ENCODE measurements at regions not wholly inside any gene's neighbourhood (a gene's known extent, or its start where the extent isn't known, plus 50 kb on each side); places are given as distances from the start of the nearest gene placed in this dataset.

DNA sequence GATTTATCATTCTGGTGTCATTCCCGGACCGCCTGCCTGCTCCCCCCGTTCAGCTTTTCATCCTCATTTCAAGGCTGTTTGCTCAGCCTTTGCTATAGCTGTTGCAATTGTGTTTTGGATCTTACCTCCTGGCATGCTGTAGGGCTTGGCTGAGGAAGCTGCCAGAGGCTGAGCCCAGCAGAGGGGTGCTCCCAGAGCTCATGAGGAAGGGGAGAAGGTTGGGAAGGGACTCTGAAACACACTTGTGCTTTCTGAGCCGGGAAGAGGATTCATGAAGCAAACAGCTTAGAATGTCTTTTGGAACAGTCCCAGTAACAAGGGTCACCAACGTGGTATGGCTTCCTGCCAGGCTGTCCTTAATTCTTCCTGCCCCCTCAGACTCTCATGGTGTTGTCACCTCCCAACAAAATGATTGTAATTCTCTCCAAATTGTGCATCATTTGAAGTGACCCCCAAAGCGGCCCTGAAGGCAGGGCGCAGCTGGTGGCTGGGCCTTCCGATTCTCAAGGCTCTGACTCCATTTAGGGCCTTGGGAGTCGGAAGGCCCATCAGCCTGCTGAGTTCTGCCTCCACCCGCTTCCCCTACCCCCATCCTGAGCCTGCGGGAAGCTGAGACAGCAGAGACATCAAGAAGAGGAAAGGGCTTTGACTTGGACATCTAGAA, 111.9 kb upstream of the ARHGAP5 start:
- 74% methylated on average over 11 of the region's 11 CpGs; no CpG with 5 or more reads in 1 of the 2 experiments for WGBS, 2 experiments (ENCODE audit: extremely low coverage in 1 of 2, insufficient coverage in 1 of 2, insufficient read length in 1 of 2, insufficient replicate concordance in 2 of 2, low coverage in 1 of 2, low lambda C conversion rate in 2 of 2, missing lambda C conversion rate in 1 of 2)
- TF ChIP-seq, protein P1, sequence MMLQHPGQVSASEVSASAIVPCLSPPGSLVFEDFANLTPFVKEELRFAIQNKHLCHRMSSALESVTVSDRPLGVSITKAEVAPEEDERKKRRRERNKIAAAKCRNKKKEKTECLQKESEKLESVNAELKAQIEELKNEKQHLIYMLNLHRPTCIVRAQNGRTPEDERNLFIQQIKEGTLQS (IDR thresholded peaks at IDR 0.05; ENCODE audit: insufficient read depth, low read depth, low read length), result no peak
- TF ChIP-seq GTF2F1 (IDR thresholded peaks at IDR 0.05; ENCODE audit: borderline replicate concordance, low read depth, low read length) (no peak), CHD1 (IDR thresholded peaks at IDR 0.05; ENCODE audit: low read depth, low read length) (no peak), NRF1 (IDR thresholded peaks at IDR 0.05; ENCODE audit: low read depth, low read length) (no peak), JUND (IDR thresholded peaks at IDR 0.05; ENCODE audit: low read length) (no peak), RFX5 (IDR thresholded peaks at IDR 0.05; ENCODE audit: borderline replicate concordance, low read depth, low read length) (no peak), TCF12 (IDR thresholded peaks at IDR 0.05; ENCODE audit: low read depth, low read length) (no peak), TAF7 (optimal IDR thresholded peaks at IDR 0.05; ENCODE audit: borderline replicate concordance, low read depth, low read length) (no peak), SAP30 (IDR thresholded peaks at IDR 0.05; ENCODE audit: insufficient read depth, insufficient replicate concordance, low read length) (no peak), YY1 (IDR thresholded peaks at IDR 0.05; ENCODE audit: low read depth, low read length) (no peak), KDM5A (IDR thresholded peaks at IDR 0.05; ENCODE audit: low read length) (no peak)
- TF ChIP-seq, protein P2, sequence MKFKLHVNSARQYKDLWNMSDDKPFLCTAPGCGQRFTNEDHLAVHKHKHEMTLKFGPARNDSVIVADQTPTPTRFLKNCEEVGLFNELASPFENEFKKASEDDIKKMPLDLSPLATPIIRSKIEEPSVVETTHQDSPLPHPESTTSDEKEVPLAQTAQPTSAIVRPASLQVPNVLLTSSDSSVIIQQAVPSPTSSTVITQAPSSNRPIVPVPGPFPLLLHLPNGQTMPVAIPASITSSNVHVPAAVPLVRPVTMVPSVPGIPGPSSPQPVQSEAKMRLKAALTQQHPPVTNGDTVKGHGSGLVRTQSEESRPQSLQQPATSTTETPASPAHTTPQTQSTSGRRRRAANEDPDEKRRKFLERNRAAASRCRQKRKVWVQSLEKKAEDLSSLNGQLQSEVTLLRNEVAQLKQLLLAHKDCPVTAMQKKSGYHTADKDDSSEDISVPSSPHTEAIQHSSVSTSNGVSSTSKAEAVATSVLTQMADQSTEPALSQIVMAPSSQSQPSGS (IDR thresholded peaks at IDR 0.05; ENCODE audit: low read length), result no peak

More for the DNA sequence above, 111.9 kb upstream of the ARHGAP5 start:
- no peak overlapping the region for H3K23ac ChIP-seq (ENCODE audit: insufficient read length)
- H3K36me3 ChIP-seq (ENCODE audit: control insufficient read depth in 2 of 4, insufficient read depth in 4 of 4, low read length in 3 of 4), result no peaks in the 10 kb centered on the region
- H2BK15ac ChIP-seq (ENCODE audit: low read length), result no peak overlapping the region
- ChIA-PET CTCF (ENCODE audit: partially characterized antibody) (interaction anchor here (0.9 kb wide), 1 partner anchor 39 kb away, joined by 3 read pairs; no protein-coding TSS in a partner anchor), POLR2A (ENCODE audit: partially characterized antibody) (no interaction called here)
- H3K4me2 ChIP-seq (ENCODE audit: insufficient read depth in 1 of 2, low read depth in 2 of 2, low read length in 2 of 2), result no peak overlapping the region
- no peak overlapping the region for H2BK120ac ChIP-seq (replicated peaks; ENCODE audit: low read depth, low read length)
- H2BK12ac ChIP-seq (ENCODE audit: low read depth, low read length), result no peak overlapping the region
- no peak overlapping the region for H2BK5ac ChIP-seq (ENCODE audit: low read depth, low read length)
- no peaks in the 10 kb centered on the region for H4K20me1 ChIP-seq (replicated peaks in 1 of 2; ENCODE audit: control insufficient read depth in 1 of 2, insufficient read depth in 2 of 2, low read length in 2 of 2)
- H3K9me3 ChIP-seq (ENCODE audit: insufficient read depth in 2 of 2, low read depth in 1 of 2, low read length in 1 of 2), result no peaks in the 10 kb centered on the region
- H3K14ac ChIP-seq (ENCODE audit: insufficient read length), result no peak overlapping the region
- H2BK20ac ChIP-seq (ENCODE audit: low read length), result no peak overlapping the region
- H4K91ac ChIP-seq (replicated peaks; ENCODE audit: insufficient read length, low read length), result no peak overlapping the region
- no peak overlapping the region for H3K56ac ChIP-seq (replicated peaks; ENCODE audit: insufficient read length, low read depth, low read length)
- no peaks in the 10 kb centered on the region; a peak in 1 of 7 replicates for H3K27me3 ChIP-seq (replicated peaks in 1 of 4; ENCODE audit: control insufficient read depth in 3 of 4, extremely low read depth in 1 of 4, insufficient read depth in 3 of 4, low read length in 3 of 4)
- H3K23me2 ChIP-seq (ENCODE audit: low read depth, low read length), result no peaks in the 10 kb centered on the region
- no peak overlapping the region for H3K9ac ChIP-seq (replicated peaks in 1 of 4; ENCODE audit: extremely low read depth in 1 of 4, low read depth in 3 of 4, low read length in 3 of 4)
- no peak overlapping the region for H2AK5ac ChIP-seq (ENCODE audit: low read depth, low read length)
- no peak overlapping the region for H4K8ac ChIP-seq (ENCODE audit: extremely low read depth, insufficient read depth, low read length)
- H3K4ac ChIP-seq (replicated peaks; ENCODE audit: insufficient read length, low read depth, low read length), result no peak overlapping the region
- FAIRE-seq, result no peak
- no peak overlapping the region for H3K4me3 ChIP-seq (ENCODE audit: extremely low read depth in 1 of 4, insufficient read depth in 2 of 4, low read depth in 3 of 4, low read length in 4 of 4)
- no peak overlapping the region for H3K18ac ChIP-seq (ENCODE audit: extremely low read depth, low read length)
- H4K5ac ChIP-seq (ENCODE audit: insufficient read length, low read depth, low read length), result no peak overlapping the region
- DNase-seq (ENCODE audit: low read depth in 1 of 2, low spot score in 2 of 2), result no peak
- no peaks in the 10 kb centered on the region for H3K4me1 ChIP-seq (replicated peaks in 1 of 4; ENCODE audit: control insufficient read depth in 3 of 4, insufficient read depth in 4 of 4, low read length in 3 of 4)
- H3K79me2 ChIP-seq (ENCODE audit: control insufficient read depth in 1 of 2, insufficient read depth in 2 of 2, low read length in 2 of 2), result no peaks in the 10 kb centered on the region
- no peak overlapping the region for H2AFZ ChIP-seq (ENCODE audit: low read length)
- H3K27ac ChIP-seq (ENCODE audit: low read depth, low read length), result no peak overlapping the region
- no peaks in the 10 kb centered on the region; the same call in 1 of the 2 replicates for H3K79me1 ChIP-seq (ENCODE audit: low read depth, low read length)

Data from H1 (cell line).